ENCODE measurements at regions not wholly inside any gene's neighbourhood (a gene's known extent, or its start where the extent isn't known, plus 50 kb on each side); places are given as distances from the start of the nearest gene placed in this dataset.

GRCh38 chr10:8360814-8361509 lies 306.5 kb downstream of the GATA3 start:
- TF ChIP-seq SNAI2 (CRISPR knock-in tag; IDR thresholded peaks at IDR 0.05) (no peak), ARNTL (CRISPR knock-in tag; IDR thresholded peaks at IDR 0.05; ENCODE audit: borderline replicate concordance, low read depth) (no peak), OSR1 (CRISPR knock-in tag; IDR thresholded peaks at IDR 0.05) (no peak), ZC3H10 (CRISPR knock-in tag; IDR thresholded peaks at IDR 0.05) (no peak), CSDC2 (CRISPR knock-in tag; IDR thresholded peaks at IDR 0.05) (no peak), POU6F1 (CRISPR knock-in tag; IDR thresholded peaks at IDR 0.05; ENCODE audit: borderline replicate concordance, low read depth) (no peak), GLIS3 (CRISPR knock-in tag; IDR thresholded peaks at IDR 0.05) (no peak), ESRRG (CRISPR knock-in tag; IDR thresholded peaks at IDR 0.05) (no peak), RARB (CRISPR knock-in tag; IDR thresholded peaks at IDR 0.05) (no peak), TCF4 (CRISPR knock-in tag; IDR thresholded peaks at IDR 0.05; ENCODE audit: borderline replicate concordance) (no peak), ZNF70 (CRISPR knock-in tag; IDR thresholded peaks at IDR 0.05) (no peak), ZNF565 (CRISPR knock-in tag; conservative IDR thresholded peaks at IDR 0.05; ENCODE audit: low read depth) (no peak), ZFP30 (CRISPR knock-in tag; IDR thresholded peaks at IDR 0.05) (no peak), BACH2 (CRISPR knock-in tag; IDR thresholded peaks at IDR 0.05; ENCODE audit: borderline replicate concordance) (no peak), CREB5 (CRISPR knock-in tag; IDR thresholded peaks at IDR 0.05; ENCODE audit: low read depth) (no peak), ISL1 (CRISPR knock-in tag; IDR thresholded peaks at IDR 0.05) (no peak), ZFP3 (CRISPR knock-in tag; IDR thresholded peaks at IDR 0.05) (no peak), TSHZ2 (CRISPR knock-in tag; IDR thresholded peaks at IDR 0.05) (no peak)
- ATAC-seq = no peak

- ATAC-seq = no peak
- TF ChIP-seq ZNF8 (CRISPR knock-in tag; IDR thresholded peaks at IDR 0.05) = no peak
- no peak for TF ChIP-seq ZNF70 (CRISPR knock-in tag; IDR thresholded peaks at IDR 0.05)
- TF ChIP-seq PATZ1 (CRISPR knock-in tag; IDR thresholded peaks at IDR 0.05; ENCODE audit: borderline replicate concordance) = no peak
- TF ChIP-seq TSHZ2 (CRISPR knock-in tag; IDR thresholded peaks at IDR 0.05) = no peak
- no peak for TF ChIP-seq POU6F1 (CRISPR knock-in tag; IDR thresholded peaks at IDR 0.05; ENCODE audit: borderline replicate concordance, low read depth)
- TF ChIP-seq SNAI2 (CRISPR knock-in tag; IDR thresholded peaks at IDR 0.05) = no peak
- no peak for TF ChIP-seq PPARA (CRISPR knock-in tag; IDR thresholded peaks at IDR 0.05; ENCODE audit: borderline replicate concordance)
- no peak for TF ChIP-seq GLIS3 (CRISPR knock-in tag; IDR thresholded peaks at IDR 0.05)
- TF ChIP-seq TOX (CRISPR knock-in tag; IDR thresholded peaks at IDR 0.05; ENCODE audit: borderline replicate concordance) = no peak
- no peak for TF ChIP-seq CREB5 (CRISPR knock-in tag; IDR thresholded peaks at IDR 0.05; ENCODE audit: low read depth)
- TF ChIP-seq ZNF565 (CRISPR knock-in tag; conservative IDR thresholded peaks at IDR 0.05; ENCODE audit: low read depth) = no peak
- TF ChIP-seq ZFP30 (CRISPR knock-in tag; IDR thresholded peaks at IDR 0.05) = no peak
- TF ChIP-seq ZFP3 (CRISPR knock-in tag; IDR thresholded peaks at IDR 0.05) = no peak
- no peak for TF ChIP-seq TCF4 (CRISPR knock-in tag; IDR thresholded peaks at IDR 0.05; ENCODE audit: borderline replicate concordance)
- no peak for TF ChIP-seq ISL1 (CRISPR knock-in tag; IDR thresholded peaks at IDR 0.05)
Measured at GRCh38 chr10:8361510-8361844, 307.0 kb downstream of the GATA3 start.
